Esophagus mucosa (tissue), 1 donor: ENCODE measurements at regions not wholly inside any gene's neighbourhood (a gene's known extent, or its start where the extent isn't known, plus 50 kb on each side); places are given as distances from the start of the nearest gene placed in this dataset.
"Not testable (repeated sequence)": the region's sequence is repeated elsewhere in the genome, so short reads cannot be mapped to it uniquely, and the experiment has no call there.

Experiments used
- ATAC-seq: fragments of 200-7000 bp; cut with Tn5 transposase; one replicate; pipeline ENCODE4 v1.9.1; 2020
- donor health status: DM: yes; HTN: yes; CAD: no.

DNA sequence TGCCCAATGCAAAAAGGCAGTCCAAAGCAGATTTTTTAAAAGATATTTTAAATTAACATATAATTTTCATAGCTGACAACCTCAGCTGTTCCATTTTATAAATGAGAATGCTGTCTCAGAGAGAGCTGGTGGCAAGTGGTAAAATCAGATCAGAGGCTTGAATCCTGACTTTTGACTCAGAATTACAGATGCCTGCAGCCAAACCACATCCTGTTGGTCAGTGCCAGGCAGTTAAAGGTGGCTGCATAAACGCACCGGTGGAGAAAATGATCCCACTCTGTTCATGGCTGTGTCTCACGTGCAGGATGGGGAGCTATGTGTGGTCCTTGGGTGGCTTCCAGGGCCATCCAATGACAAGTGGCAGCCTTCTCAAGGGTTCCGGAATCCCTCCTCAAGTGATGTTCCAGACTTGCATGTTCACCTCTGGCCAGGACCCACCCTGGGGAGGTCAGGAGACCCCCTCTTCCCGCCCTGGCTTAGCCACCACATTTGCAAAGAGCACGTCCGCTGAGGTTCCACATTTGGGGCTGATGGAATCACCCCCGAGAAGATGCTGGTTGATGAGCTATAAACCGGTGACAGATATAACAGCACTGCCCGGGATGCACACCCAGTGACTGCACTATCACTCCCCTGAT is 155.5 kb downstream of the SHANK2 start:
- no peak for ATAC-seq

GRCh38 chr11:71095294-71095850 is 157.0 kb downstream of the SHANK2 start:
- ATAC-seq: no peak

- ATAC-seq: no peak
These were observed 157.9 kb downstream of the SHANK2 start for GRCh38 chr11:71094296-71095077.

DNA sequence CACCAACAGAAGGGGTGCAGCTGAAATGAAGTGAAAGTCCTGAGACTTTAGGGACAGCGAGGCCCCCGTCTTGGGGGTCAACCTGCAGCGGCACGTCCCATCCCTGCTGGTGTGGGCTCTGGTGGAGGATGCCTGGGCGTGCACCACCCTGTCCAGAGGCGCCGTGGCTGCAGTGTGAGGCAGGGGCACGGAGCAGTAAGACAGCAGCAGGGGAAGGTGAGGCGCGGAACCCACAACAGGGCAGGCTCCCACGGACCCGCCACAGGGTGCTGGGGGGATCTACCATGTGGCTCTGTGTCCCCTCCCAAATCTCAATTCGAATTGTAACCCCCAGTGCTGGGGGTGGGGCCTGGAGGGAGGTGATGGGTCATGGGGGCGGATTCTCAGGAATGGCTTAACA is 158.6 kb downstream of the SHANK2 start:
- peak; percentile 23 for ATAC-seq

GRCh38 chr11:71091506-71092265 is 160.7 kb downstream of the SHANK2 start:
- ATAC-seq: no peak

DNA sequence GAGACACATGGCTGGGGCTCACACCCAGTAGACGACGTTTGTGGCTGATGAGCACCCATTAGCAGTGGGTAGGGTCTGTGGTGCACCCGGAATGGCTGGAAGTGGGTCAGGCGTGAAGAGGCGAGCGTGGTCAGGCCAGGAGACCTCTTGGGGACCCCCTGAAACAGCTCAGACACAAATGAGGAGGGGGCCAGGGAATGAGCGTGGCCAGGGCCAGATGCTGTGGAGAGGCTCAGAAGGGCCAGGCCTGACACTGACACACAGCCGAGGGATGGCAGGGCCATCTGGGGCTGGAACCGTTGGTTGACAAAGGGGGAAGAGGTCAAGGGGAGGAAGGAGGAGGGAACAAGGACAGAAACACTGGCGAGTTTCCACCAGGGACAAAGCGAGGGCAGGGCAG is 162.8 kb downstream of the SHANK2 start:
- ATAC-seq: no peak

GRCh38 chr11:71088314-71089215 is 163.8 kb downstream of the SHANK2 start:
- ATAC-seq: not testable (repeated sequence)

GRCh38 chr11:71086687-71087258 is 165.6 kb downstream of the SHANK2 start:
- ATAC-seq: no peak

- no peak for ATAC-seq
These were observed 167.9 kb downstream of the SHANK2 start for GRCh38 chr11:71084306-71085012.

- no peak for ATAC-seq
These were observed 169.3 kb downstream of the SHANK2 start for GRCh38 chr11:71083105-71083504.

DNA sequence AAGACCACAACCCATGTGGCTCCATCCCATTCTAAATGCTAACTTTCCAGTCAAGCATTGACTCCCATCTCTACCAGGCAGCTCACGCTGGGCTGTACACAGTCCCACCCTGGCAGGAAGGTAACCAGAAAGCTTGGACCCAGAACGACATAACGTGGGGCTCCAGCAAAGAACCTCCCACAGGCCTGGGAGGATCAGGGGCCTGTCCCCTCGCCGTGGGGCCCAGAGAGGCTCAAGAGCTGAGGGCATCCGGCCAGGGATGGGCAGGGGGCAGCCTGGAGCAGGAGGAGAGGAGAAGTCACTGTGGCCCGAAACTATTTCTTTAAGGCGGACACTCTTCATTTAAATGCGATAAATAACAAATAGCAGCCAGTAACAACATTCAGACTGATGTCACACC is 169.9 kb downstream of the SHANK2 start:
- ATAC-seq: no peak

DNA sequence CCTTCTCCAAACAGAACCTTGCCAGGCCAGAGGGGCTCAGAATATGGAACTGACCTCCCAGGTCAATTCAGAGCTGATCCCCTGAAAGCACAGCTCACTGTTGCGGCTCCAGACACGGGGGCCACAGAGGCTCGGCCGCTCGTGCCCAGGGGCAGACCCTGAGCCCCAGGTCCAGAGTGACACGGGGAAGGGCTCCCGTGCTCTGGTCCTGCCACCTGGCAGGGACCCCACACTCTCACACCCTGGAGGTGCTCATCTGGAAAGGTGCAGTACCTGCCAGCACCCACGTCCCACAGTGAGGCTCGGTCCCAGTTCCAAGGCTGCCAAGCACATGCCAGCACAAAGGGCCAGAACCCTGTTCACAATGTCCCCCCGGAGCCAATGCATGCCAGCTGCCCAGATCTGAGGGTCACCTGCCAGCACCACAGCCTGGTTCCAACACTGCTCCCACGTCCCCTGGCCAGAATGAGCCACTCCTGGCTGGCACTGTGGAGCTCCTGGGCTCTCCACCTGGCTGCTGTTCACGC is 170.6 kb downstream of the SHANK2 start:
- ATAC-seq: no peak

- ATAC-seq: peak; percentile 75
These were observed 171.9 kb downstream of the SHANK2 start for GRCh38 chr11:71080239-71081097.

- ATAC-seq: no peak
These were observed 172.6 kb downstream of the SHANK2 start for GRCh38 chr11:71079795-71080194.

DNA sequence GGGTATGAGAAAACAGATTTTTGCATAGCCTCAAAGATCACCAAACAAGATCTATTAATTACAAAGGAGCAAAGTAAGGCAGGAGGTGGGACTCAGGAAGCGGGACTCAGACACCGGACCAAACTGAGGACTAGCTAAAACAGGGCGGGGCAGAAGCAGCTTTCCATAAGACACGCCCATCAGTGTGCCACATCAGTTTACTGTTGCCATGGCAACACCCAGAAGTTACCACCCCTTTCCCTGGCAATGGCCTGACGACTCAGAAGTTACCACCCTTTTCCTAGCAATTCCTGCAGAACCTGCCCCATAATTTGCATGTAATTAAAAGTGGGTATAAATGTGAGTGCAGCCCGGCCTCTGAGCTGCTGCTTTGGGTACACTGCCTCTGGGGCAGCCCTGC is 173.9 kb downstream of the SHANK2 start:
- ATAC-seq: peak; percentile 74

DNA sequence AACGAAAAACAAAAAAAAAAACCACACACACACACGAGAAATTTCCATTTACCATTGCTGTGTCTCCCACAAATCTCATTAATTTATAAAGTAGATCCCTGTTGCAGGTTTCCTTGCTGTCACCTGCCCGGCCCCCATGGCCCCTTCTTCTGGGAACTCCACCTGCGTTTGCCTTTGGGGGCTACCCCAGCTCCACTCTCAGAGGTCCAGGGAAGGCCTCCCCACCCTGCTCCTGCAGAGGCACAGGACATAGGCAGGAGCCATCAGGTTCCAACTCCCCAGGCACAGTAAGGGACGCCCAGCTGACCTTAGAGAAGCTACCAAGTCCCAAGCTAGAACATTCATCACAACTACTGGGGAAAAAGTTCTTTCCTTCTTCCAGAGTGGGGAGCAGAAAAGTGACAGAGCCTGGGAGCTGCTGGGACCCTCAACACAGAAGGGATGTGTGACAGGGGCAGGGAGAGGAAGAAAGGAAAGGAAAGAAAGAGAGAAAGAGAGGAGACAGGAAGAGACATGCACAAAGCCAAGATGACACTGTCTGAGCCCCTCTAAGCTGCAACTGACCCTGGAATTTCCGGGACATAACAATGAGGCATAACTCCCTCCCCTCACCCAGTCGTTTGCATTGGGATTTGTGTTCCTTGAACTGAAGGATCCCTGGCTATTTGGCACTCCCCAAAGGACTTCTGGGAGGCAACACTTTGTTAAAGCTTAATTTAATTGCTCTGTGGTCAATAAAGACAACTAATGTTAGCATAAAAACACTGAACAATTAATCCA is 175.7 kb downstream of the SHANK2 start:
- no peak for ATAC-seq

GRCh38 chr11:71075871-71076420 is 176.4 kb downstream of the SHANK2 start:
- no peak for ATAC-seq

DNA sequence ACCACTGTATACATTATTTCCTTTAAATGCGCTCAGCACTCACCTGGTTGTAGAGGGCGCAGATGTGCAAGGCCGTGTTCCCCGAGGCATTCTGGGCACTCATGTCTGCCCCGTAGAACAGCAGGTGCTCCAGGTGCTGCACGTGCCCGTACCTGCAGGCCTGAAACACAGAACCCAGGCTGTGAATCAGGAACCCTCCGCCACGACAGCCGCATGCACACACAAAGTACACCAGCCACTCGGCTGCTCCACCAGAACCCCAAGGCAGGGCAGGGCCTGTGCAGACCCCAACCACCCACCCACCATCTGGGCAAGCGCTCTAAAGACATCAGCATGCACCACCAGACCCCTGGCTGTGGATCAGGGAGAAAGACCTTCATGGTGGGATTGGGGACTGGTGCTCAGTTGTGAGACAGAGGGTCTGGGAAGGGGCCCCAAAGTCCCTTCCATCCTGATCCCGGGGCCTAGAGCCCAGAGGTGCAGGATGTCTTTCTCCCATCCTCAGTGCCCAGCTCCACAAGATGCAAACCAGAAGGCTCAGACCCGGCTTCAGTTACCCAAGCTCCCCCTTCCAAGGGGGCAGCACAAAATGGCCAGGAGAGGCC is 177.2 kb downstream of the SHANK2 start:
- ATAC-seq: no peak
